ENCODE measurements at regions not wholly inside any gene's neighbourhood (a gene's known extent, or its start where the extent isn't known, plus 50 kb on each side); places are given as distances from the start of the nearest gene placed in this dataset.
"Not testable (repeated sequence)": the region's sequence is repeated elsewhere in the genome, so short reads cannot be mapped to it uniquely, and the experiment has no call there.

DNA sequence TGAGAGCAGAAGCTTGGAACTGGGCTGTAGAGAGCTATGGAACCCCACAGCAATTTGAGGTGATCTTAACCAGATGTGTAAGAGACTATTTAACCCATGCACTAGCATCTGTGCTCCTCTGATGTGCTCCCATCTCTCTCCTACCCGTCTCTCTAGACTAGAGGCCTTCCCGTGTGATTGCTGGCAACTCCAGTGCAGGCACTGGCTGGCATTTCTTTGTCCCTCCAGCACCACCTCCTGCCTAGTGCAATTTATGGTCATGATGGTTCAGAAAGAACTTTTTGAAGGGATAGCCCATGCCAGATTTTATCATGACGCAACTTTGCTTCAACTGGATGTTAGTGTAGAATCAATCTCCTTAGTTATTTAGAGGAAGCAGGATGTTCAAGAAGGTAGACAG is 193.0 kb downstream of the BCL2L11 start:
- POLR2A ChIA-PET; intact Hi-C loops (cut with DNase I, micrococcal nuclease); CTCF ChIA-PET; H3K4me3 Mint-ChIP-seq; H3K27ac Mint-ChIP-seq; H3K36me3 Mint-ChIP-seq (ENCODE audit: low read depth); DNase-seq; ATAC-seq; H3K9me3 Mint-ChIP-seq (ENCODE audit: low read depth); H3K27me3 Mint-ChIP-seq: not testable (repeated sequence)
- peaks cover 13% of the 10 kb centered on the region for H3K4me1 Mint-ChIP-seq

DNA sequence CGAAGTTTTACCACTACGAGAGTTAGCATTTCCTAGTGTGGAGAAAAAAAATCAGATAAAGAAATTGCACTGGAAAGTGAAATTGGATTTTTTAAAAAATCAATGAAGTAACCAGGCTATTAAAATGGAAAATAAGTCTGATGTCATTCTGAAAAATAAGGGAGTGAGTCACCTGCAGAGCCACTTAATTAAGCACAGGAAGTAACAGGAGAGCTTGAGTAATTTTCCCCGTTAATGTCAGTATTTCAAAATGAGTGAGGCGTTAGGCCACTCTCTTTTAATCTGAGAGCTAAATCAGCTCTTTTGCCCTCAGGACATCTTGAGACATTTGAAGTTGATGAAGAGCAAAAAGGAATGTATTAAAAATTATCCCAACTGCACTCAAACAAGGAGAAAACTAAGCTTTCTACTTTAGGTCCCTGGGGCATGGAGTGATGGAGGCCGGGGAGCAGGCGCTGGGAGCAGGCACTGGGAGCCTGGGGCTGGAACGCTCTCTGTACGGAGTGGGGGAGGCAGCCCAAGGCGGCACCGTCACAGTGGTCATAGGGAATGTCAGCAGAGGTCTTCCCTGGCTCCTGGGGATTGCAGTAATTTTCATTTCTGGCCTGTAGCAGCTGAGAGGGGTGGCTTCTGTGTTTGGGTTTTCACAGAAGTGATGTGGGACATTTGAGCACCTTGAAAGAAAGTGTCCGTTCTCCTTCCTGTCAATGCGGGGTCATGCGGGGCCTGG is 194.6 kb downstream of the BCL2L11 start:
- H3K4me1 Mint-ChIP-seq: peaks cover 22% of the 10 kb centered on the region
- CTCF ChIA-PET; DNase-seq; H3K36me3 Mint-ChIP-seq (ENCODE audit: low read depth); H3K4me3 Mint-ChIP-seq; H3K27ac Mint-ChIP-seq; intact Hi-C loops (cut with DNase I, micrococcal nuclease); H3K27me3 Mint-ChIP-seq; H3K9me3 Mint-ChIP-seq (ENCODE audit: low read depth); POLR2A ChIA-PET: not testable (repeated sequence)
- ATAC-seq: peak; percentile 28

DNA sequence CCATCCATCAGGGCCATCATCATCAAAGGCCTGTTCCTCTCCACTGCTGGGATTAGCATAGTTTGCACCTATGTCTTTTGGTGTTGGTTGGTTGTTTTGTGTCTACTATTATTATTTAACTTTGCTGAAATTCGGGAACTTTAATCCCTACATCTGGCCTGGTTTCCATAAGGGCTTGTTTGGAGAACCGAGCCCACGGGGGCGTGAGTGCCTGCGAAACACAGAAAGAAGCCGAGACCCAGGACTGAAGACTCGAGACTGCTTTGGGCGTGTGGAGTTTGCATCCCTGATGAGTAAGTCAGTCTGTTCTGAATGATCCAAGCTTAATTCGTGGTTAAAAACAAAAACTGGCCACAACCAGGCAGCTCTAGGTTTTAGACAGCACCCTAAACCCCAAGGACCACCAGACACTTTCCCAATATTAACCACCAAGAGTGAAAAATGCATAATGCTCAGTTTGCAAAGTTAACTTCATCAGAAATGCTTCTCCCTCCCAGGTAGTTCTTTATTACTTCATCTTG is 195.6 kb downstream of the BCL2L11 start:
- CTCF ChIA-PET: not testable (repeated sequence)

DNA sequence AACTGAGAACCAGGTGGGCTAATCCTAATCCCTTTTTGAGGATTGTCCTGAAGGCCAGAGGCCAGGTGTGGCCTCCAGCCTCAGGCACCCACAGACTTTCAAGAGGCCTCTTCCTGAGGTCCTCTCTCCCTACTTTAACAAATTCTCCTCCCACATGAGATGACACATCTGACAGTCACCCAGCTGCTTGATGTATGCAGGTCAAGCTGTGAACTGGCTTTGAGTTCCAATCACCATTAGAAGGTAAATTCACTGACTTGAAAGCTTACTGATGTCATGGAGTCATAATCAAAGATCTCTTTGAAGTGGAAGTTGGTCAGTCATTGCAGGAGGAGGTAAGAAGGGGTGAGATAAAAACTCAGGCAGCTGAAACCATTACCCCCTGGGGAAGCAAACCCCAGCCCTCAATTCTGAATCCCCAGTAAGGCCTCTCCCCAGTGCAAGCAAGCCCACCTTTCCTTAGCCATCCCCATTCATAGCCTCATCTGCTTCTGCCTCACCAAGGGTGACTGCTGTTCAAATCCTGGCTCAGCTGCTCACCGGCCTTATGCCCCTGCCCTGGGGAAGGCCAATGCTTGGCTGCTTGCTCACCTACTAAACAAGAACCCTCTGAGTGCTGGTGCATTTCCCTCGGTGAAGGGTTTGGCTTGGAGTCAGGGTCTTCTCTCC is 196.3 kb downstream of the BCL2L11 start:
- H3K4me3 Mint-ChIP-seq; CTCF ChIA-PET; intact Hi-C loops (cut with DNase I, micrococcal nuclease); H3K27ac Mint-ChIP-seq; H3K9me3 Mint-ChIP-seq (ENCODE audit: low read depth); H3K27me3 Mint-ChIP-seq; H3K36me3 Mint-ChIP-seq (ENCODE audit: low read depth); POLR2A ChIA-PET: not testable (repeated sequence)
- peak; percentile 50 for ATAC-seq
- peaks cover 23% of the 10 kb centered on the region for H3K4me1 Mint-ChIP-seq
- DNase-seq: peak; percentile 19

More for the DNA sequence above, 195.6 kb downstream of the BCL2L11 start:
- ATAC-seq: peak; percentile 53
- DNase-seq; POLR2A ChIA-PET; H3K27me3 Mint-ChIP-seq; intact Hi-C loops (cut with DNase I, micrococcal nuclease); H3K36me3 Mint-ChIP-seq (ENCODE audit: low read depth); H3K4me3 Mint-ChIP-seq; H3K9me3 Mint-ChIP-seq (ENCODE audit: low read depth): not testable (repeated sequence)
- peaks cover 23% of the 10 kb centered on the region for H3K4me1 Mint-ChIP-seq
- peak overlapping the region; percentile 82 for H3K27ac Mint-ChIP-seq

DNA sequence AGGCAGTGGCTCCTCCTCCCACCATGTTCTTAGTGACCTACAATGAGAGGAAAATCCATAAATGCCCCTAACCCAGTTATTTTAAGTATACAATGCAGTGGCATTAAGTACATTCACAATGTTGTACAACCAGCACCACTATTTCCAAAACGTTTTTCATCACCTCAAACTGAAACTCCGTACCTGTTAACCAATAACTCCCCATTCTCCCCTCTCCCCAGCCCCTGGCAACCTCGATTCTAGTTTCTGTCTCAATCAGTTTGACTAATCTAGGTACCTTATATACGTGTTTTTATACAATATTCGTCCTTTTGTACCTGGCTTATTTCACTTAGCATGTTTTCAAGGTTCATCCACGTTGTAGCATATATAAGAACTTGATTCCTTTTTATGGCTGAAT is 198.8 kb downstream of the BCL2L11 start:
- POLR2A ChIA-PET; H3K4me3 Mint-ChIP-seq; DNase-seq; intact Hi-C loops (cut with DNase I, micrococcal nuclease); H3K9me3 Mint-ChIP-seq (ENCODE audit: low read depth); H3K27ac Mint-ChIP-seq; H3K36me3 Mint-ChIP-seq (ENCODE audit: low read depth); H3K27me3 Mint-ChIP-seq; CTCF ChIA-PET: not testable (repeated sequence)
- peaks cover 23% of the 10 kb centered on the region for H3K4me1 Mint-ChIP-seq
- peak; percentile 40 for ATAC-seq

DNA sequence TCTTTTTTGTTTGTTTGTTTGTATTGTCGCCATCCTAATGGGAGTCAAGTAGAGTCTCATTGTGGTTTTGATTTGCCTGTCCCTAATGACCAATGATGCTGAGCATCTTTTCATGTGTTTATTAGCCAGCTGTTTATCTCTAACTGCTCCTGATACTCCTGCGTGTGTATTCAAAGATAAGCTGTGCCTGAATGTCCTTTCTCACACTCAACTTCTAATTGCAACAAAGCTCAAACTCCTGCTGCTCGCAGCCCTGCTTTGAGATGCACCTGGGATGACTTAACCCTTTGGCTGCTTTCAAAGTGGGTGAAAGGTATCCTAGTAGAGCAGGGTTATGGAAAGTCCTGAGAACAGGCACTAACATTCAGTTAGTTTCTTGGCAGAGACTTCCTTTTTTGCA is 199.6 kb downstream of the BCL2L11 start:
- DNase-seq; ATAC-seq; CTCF ChIA-PET; H3K27me3 Mint-ChIP-seq; intact Hi-C loops (cut with DNase I, micrococcal nuclease); H3K9me3 Mint-ChIP-seq (ENCODE audit: low read depth); POLR2A ChIA-PET; H3K36me3 Mint-ChIP-seq (ENCODE audit: low read depth); H3K4me3 Mint-ChIP-seq: not testable (repeated sequence)
- Mint-ChIP-seq H3K27ac (peak overlapping the region; percentile 29), H3K4me1 (peaks cover 23% of the 10 kb centered on the region)

DNA sequence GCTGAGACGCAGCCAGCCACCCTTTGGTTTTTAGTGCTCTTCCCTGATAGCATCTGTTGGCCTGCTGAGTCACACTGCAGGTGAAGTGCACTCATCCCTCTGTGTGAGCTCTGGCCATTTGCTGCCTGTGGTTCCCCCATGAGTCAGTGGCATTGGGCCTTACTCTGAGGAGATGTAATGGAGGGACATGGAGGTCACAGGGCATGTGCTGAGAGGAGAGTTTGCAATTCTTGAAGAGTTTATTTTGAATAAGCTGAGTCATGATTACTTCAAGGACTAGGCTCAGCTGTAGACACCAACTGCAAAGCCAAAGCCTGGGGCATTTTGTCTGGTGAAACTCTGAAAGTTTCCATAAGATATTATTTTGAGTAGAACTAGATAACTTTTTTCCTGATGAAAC is 200.3 kb downstream of the BCL2L11 start:
- H3K27ac Mint-ChIP-seq; H3K4me3 Mint-ChIP-seq; POLR2A ChIA-PET; H3K36me3 Mint-ChIP-seq (ENCODE audit: low read depth); H3K27me3 Mint-ChIP-seq; DNase-seq; CTCF ChIA-PET; intact Hi-C loops (cut with DNase I, micrococcal nuclease); H3K9me3 Mint-ChIP-seq (ENCODE audit: low read depth): not testable (repeated sequence)
- ATAC-seq: peak; percentile 37
- H3K4me1 Mint-ChIP-seq: peaks cover 20% of the 10 kb centered on the region

DNA sequence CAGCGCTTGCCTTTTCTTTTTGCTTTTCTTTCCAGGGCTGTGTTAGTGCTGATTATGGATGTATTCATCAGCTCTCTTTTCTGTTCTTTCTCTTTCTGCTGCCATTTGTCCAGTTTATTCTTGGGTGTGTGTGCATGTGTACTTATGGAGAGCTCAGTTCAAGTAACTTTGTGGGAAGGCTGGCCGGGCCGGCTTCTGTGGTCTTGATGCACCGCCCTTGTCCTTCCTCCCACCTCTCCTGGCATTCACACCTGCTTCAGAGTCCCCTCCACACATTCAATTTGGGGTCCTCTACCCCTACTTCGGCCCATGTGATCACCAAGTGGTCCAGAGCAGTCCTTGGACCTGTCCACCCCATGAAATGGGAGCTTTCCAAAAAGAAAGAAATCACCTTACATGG is 202.7 kb downstream of the BCL2L11 start:
- H3K4me3 Mint-ChIP-seq; H3K27ac Mint-ChIP-seq; H3K9me3 Mint-ChIP-seq (ENCODE audit: low read depth); DNase-seq; ATAC-seq; POLR2A ChIA-PET; H3K27me3 Mint-ChIP-seq; CTCF ChIA-PET; H3K36me3 Mint-ChIP-seq (ENCODE audit: low read depth); intact Hi-C loops (cut with DNase I, micrococcal nuclease): not testable (repeated sequence)
- H3K4me1 Mint-ChIP-seq: peaks cover 10% of the 10 kb centered on the region

DNA sequence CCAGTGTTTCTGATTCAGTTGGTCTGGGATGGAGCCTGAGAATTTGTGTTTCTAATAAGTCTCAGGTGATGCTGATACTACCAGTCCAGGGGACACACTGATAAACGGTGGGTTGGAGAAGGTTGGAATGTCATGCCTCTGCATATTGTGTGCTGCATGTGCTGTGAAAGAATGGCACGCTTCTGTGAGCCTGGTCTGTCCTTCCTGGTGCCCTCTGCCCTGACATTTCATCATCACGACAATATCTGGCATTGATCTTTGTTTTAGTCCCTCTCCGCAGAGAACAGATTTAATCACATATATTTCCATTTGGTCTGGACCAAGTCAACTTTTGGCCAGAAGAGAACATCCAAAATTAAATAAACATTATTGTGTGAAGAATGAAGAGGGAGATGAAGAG is 207.0 kb downstream of the BCL2L11 start:
- CTCF ChIA-PET; H3K27me3 Mint-ChIP-seq; intact Hi-C loops (cut with DNase I, micrococcal nuclease); H3K4me3 Mint-ChIP-seq; H3K27ac Mint-ChIP-seq; POLR2A ChIA-PET; H3K4me1 Mint-ChIP-seq; H3K36me3 Mint-ChIP-seq (ENCODE audit: low read depth); H3K9me3 Mint-ChIP-seq (ENCODE audit: low read depth); DNase-seq; ATAC-seq: not testable (repeated sequence)

DNA sequence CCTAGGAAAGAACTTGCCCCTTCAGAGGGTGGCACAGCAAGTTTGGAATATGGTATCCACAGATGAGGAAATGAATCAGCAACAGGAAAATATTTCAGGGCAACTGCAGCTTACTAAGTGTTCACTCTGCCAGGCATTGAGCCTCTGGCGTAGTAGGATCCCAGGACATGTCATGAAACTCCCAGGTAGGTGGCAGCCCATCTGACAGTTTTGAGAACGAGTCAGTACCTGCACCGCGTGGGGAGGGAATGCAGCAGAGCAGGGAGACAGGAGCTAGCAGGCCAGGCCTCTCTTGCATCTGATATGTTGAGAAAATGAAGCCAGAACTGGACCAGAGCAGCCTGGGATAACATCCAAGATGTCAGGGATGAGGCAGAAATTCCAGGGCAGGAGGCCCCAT is 208.6 kb downstream of the BCL2L11 start:
- H3K4me3 Mint-ChIP-seq; H3K27ac Mint-ChIP-seq; intact Hi-C loops (cut with DNase I, micrococcal nuclease); H3K9me3 Mint-ChIP-seq (ENCODE audit: low read depth); ATAC-seq; DNase-seq; CTCF ChIA-PET; H3K4me1 Mint-ChIP-seq; H3K27me3 Mint-ChIP-seq; H3K36me3 Mint-ChIP-seq (ENCODE audit: low read depth); POLR2A ChIA-PET: not testable (repeated sequence)

DNA sequence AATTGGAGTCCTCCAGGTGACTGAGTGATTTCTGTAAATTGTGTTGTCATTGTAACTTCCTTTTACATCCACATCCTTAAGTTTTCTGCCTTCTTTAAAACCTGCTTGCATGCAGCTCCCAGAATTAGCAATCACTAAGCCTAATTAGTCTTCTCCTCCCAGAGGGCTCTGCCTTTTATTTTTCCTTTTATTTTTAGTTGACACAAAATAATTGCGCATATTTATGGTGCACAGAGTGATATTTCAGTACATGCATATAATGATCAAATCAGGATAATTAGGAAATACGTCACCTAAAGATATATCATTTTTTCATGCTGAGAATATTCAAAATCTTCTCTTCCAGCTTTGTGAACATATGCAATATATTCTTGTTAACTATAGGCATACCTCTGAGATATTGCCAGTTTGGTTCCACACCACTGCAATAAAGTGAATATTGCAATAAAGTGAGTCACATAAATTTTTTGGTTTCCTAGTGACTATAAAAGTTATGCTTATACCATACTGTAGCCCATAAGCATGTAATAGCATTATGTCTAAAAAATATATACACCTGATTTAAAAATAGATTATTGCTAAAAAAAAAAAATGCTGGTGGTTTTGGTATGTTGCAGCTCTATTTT is 210.5 kb downstream of the BCL2L11 start:
- H3K27ac Mint-ChIP-seq; H3K36me3 Mint-ChIP-seq (ENCODE audit: low read depth); H3K27me3 Mint-ChIP-seq; H3K4me1 Mint-ChIP-seq; POLR2A ChIA-PET; CTCF ChIA-PET; DNase-seq; intact Hi-C loops (cut with DNase I, micrococcal nuclease); H3K4me3 Mint-ChIP-seq; ATAC-seq; H3K9me3 Mint-ChIP-seq (ENCODE audit: low read depth): not testable (repeated sequence)

Measured in activated CD4-positive, alpha-beta T cell treated with anti-CD3 and anti-CD28 coated beads for 36 hours (primary cell).